Mammary epithelial cell (primary cell): ENCODE measurements at regions not wholly inside any gene's neighbourhood (a gene's known extent, or its start where the extent isn't known, plus 50 kb on each side); places are given as distances from the start of the nearest gene placed in this dataset.

Experiments
- EZH2 ChIP-seq: IDR thresholded peaks from 2 replicates; pipeline ENCODE4 v1.6.1; 2012; ENCODE audit warnings: low read length, inconsistent platforms, borderline replicate concordance
- TF ChIP-seq, protein P1 (sequence below), 2 donors: IDR thresholded peaks in 1 of 2; conservative IDR thresholded peaks in 1 of 2; 2 replicates each; pipeline ENCODE4 v1.5.1; 2011 to 2012; ENCODE audit warnings: inconsistent platforms in 2 of 2, low read length in 2 of 2, mild to moderate bottlenecking in 2 of 2, control low read depth in 1 of 2, low read depth in 1 of 2; ENCODE audit not compliant: insufficient read depth in 1 of 2; ENCODE audit errors: extremely low read depth in 1 of 2

- TF ChIP-seq, protein P1, sequence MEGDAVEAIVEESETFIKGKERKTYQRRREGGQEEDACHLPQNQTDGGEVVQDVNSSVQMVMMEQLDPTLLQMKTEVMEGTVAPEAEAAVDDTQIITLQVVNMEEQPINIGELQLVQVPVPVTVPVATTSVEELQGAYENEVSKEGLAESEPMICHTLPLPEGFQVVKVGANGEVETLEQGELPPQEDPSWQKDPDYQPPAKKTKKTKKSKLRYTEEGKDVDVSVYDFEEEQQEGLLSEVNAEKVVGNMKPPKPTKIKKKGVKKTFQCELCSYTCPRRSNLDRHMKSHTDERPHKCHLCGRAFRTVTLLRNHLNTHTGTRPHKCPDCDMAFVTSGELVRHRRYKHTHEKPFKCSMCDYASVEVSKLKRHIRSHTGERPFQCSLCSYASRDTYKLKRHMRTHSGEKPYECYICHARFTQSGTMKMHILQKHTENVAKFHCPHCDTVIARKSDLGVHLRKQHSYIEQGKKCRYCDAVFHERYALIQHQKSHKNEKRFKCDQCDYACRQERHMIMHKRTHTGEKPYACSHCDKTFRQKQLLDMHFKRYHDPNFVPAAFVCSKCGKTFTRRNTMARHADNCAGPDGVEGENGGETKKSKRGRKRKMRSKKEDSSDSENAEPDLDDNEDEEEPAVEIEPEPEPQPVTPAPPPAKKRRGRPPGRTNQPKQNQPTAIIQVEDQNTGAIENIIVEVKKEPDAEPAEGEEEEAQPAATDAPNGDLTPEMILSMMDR (conservative IDR thresholded peaks at IDR 0.05 in 1 of 2, IDR thresholded peaks at IDR 0.05 in 1 of 2; ENCODE audit: extremely low read depth in 1 of 2, insufficient read depth in 1 of 2, low read depth in 1 of 2, low read length in 2 of 2), result no peak
- no peak for TF ChIP-seq EZH2
Measured at GRCh38 chr2:234796045-234796591, 155.7 kb upstream of the SH3BP4 start.
